Neural progenitor cell (in vitro differentiated cells): ENCODE measurements at regions not wholly inside any gene's neighbourhood (a gene's known extent, or its start where the extent isn't known, plus 50 kb on each side); places are given as distances from the start of the nearest gene placed in this dataset.

Experiments used
- EZH2 ChIP-seq: fragments of 200-600 bp; sonication (generic); IDR thresholded peaks from 2 replicates; pipeline ENCODE4 v1.6.1; 2017; ENCODE audit warnings: antibody characterized with exemption, mild to moderate bottlenecking, moderate library complexity
- EZH2phosphoT487 ChIP-seq: fragments of 200-600 bp; sonication (generic); IDR thresholded peaks from 2 replicates; pipeline ENCODE4 v1.6.1; 2017; ENCODE audit warnings: antibody characterized with exemption
- TF ChIP-seq, protein P1 (sequence below): fragments of 200-600 bp; sonication (generic); IDR thresholded peaks from 2 replicates; pipeline ENCODE4 v1.5.1; 2017; ENCODE audit warnings: antibody characterized with exemption, mild to moderate bottlenecking

DNA sequence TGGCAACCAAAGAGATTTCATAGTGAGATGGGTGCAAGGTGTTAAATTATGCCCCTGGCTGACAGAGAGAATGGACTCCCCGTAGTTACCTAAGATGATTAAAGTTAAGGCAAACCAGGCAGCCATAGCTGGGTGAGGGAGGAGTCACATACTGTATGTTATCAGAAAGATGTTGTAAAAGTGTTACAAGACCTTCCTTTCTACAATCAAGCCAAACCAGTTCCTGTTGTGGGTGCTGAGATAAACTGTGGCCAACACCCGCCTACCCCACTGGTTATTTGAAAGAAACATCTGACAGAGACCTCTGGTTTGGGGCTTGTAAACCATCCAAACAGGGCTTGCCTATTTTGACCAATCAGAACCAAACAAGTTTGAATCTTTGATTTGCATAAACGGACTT, 684.7 kb upstream of the NUDT12 start:
- TF ChIP-seq, protein P1, sequence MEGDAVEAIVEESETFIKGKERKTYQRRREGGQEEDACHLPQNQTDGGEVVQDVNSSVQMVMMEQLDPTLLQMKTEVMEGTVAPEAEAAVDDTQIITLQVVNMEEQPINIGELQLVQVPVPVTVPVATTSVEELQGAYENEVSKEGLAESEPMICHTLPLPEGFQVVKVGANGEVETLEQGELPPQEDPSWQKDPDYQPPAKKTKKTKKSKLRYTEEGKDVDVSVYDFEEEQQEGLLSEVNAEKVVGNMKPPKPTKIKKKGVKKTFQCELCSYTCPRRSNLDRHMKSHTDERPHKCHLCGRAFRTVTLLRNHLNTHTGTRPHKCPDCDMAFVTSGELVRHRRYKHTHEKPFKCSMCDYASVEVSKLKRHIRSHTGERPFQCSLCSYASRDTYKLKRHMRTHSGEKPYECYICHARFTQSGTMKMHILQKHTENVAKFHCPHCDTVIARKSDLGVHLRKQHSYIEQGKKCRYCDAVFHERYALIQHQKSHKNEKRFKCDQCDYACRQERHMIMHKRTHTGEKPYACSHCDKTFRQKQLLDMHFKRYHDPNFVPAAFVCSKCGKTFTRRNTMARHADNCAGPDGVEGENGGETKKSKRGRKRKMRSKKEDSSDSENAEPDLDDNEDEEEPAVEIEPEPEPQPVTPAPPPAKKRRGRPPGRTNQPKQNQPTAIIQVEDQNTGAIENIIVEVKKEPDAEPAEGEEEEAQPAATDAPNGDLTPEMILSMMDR: no peak
- TF ChIP-seq EZH2: no peak
- no peak for TF ChIP-seq EZH2phosphoT487
